Stimulated activated CD4-positive, alpha-beta T cell treated with anti-CD3 and anti-CD28 coated beads, Interleukin-1b, Interleukin-23, amount 100 ng/mL, for 4 hours (primary cell): ENCODE measurements at regions not wholly inside any gene's neighbourhood (a gene's known extent, or its start where the extent isn't known, plus 50 kb on each side); places are given as distances from the start of the nearest gene placed in this dataset.

Source experiments
- DNase-seq, 2 donors: peaks; one replicate each; pipeline ENCODE4 v3.0.0-alpha.2; 2020; ENCODE audit warnings: low read depth in 2 of 2

DNA sequence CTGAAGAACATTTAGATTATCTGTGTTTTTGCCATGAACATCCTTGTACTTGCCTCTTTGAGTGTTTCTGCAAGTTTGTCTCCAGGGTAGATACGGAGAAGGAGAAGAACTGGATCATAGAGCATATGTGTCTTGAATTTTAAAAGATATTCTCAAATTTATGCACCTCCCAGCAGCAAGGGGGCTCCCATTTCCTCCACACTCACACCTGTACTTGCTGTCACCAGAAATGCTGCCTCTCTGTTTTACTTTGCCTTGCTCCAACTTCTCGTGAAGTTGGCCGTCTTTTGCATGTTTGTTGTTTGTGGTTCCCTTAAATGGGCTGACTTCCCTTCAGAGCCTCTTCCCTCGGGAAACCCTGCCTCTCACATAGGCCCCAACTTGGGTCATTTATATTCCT, 171.0 kb downstream of the TFAP2C start:
- DNase-seq = no peak

DNA sequence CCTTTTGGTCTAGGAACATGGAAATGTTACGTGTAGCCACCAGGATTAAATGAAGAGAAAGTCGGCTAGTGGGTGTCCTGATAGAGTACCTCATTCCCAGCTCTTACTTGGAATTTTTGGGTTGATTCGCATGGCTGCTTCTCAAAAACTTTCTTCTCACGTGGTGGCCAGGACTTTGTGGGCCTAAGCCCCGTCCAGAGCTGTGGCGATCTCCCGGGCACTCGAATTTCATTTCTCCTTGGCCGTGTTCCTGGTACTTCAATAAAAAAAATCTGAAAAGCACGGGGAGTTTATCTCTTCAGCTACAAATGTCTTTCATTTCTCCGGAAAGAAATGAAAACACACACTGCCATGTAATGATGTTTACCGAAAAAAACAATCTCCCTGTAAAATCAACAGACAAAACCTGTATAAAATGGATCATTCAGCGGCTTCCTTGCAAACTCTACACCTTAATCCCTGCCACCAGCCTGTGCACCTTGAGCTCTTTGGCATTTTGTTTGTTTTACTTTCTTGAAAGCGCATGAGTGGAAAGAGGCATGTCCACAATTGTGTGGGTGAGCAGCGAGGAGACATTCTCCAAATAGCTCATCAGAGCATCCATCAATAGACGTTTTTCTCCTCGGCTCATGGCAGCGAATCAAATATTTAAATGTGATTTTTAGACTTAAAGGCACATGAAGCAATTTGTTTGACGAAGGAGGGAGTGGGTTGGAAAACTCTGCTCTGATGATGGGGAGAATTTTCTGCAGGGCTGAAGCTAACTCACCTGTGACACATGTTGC, 173.1 kb downstream of the TFAP2C start:
- no peak for DNase-seq

DNA sequence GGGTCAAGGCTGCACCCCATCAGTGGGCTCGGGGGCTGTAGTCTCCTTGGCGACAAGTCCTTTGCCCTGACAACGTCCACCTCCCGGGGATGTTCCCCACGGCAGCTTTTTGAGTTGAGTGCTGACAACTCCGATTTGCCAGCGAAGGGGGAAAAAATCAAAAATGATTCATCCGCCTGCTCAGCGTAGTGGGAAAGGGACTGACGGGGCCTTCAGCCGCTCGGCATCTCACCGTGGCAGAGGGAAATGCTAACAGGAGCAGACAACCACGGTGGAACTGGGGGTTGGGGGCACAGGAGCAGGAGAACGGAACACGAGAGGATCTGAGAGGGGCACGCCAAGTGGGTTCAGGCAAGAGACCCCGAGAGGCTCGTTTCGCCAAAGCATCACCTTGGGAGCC, 173.7 kb downstream of the TFAP2C start:
- DNase-seq = no peak

- DNase-seq = no peak
Observed at GRCh38 chr20:56805313-56805712, 176.2 kb downstream of the TFAP2C start.

DNA sequence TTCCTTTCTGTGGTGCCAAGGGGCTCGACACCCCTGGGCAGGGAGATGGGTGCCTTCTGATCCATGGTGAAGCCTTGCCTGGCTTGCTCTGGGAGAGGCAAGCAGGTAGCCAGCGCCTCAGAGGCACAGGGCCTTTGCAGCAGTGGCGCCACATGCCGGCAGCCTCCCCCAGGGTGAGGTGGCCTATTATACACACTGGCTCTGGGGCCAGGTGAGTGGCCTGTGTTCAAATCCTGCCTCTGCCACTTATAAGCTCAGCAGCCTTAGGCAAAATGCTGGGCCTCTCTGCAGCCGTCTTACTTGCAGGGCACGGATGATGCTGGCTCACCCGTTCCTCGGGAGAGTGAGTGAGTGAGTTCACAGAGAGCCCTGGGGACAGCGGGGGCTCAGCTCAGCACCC, 176.9 kb downstream of the TFAP2C start:
- no peak for DNase-seq

DNA sequence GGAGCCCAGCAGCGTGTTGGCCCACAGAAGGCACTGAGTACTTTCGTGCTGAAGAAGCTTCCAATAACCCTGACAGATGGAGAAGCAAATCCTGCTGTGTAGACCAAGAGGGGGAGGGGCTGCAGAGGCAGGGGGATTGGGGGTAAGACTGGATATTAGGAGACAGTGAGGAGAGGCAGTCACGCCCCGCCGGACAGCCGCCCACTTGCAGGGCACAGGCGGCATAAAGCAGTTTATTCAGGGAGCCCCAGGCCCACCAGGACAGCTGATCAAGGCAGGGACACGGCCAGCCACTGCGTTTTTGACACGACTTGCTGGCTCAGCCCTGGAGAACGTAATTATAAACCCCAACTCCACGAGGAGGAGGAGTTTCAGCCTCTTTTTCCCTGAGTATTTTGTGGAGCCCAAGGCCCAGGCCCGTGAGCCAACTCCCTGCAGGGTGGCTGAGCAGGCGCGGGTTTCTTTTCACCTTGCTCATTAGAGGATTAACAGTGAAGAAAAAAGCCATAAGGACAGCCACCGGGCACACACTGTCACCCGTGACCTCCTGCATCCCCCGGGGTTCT, 177.9 kb downstream of the TFAP2C start:
- DNase-seq = no peak

DNA sequence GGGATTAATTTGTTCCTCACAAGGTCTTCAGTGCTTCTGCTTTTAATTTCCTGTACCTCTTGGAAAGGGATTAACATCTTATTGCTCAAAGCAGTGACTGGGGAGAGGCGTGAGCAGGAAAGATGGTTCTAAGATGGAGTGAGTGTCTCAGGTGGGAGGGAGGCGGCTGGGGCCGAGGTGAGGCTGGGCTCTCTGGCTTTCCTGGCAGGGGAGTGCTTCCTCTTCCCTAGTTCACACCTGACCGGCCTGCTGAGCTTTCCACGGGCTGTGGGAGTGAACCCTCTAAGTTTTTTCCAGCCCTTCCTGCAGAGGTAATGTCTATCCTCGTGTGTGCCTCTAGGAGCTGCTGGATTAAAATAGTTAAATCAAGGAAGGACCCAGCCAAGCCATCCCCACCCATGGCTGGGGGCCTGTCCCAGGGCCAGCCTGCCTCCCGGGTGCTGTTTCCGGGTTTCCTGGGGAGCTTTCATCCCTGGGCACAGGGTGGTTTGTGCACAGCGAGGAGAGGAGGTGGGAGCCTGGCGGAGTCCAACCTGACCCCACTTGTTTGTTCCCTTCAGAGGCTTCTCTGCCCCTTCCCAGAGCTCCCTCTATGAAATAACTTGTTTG, 179.1 kb downstream of the TFAP2C start:
- no peak for DNase-seq

DNA sequence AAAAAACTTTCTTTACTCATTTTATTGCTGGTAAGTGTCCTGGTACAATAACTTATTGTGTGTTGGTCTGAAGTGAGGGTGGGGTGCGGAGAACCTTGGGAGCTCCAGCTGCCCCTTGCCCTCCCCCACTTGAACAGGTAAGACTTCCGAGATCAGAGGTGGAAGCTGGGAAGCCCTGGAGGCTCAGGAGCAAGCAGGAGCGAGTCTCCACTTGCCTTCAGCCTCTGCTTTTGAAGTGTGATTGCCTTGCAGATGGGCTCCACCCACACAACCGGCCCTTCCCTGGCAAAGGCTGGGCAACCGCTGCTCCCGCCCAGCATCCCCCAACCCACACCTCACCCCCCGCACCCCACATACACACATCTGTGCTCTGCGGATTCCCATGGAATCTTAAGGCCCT, 179.6 kb downstream of the TFAP2C start:
- DNase-seq = no peak

- DNase-seq = no peak
Observed at GRCh38 chr20:56809668-56810067, 180.6 kb downstream of the TFAP2C start.

- DNase-seq = no peak
Observed at GRCh38 chr20:56810141-56810540, 181.0 kb downstream of the TFAP2C start.

- DNase-seq = no peak
Observed at GRCh38 chr20:56815796-56816195, 186.7 kb downstream of the TFAP2C start.

DNA sequence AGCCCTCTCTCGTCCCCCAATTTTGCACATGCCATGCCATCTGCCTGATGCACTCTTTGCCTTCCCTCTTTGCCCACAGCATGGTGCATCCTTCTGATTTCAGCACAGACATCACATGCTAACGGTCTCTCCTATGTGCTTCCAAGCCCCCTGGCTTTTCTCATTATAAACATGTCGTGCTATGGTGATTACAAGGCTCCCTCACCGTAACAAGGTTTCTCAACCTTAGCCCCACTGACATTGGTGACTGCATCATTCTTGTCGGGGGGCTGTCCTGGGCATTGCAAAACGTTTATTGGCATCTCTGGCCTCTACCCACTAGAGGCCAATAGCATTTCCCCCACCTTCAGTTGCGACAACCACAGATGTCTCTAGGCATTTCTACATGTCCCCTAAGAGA, 187.2 kb downstream of the TFAP2C start:
- DNase-seq = no peak

- no peak for DNase-seq
Observed at GRCh38 chr20:56817780-56818675, 188.9 kb downstream of the TFAP2C start.

DNA sequence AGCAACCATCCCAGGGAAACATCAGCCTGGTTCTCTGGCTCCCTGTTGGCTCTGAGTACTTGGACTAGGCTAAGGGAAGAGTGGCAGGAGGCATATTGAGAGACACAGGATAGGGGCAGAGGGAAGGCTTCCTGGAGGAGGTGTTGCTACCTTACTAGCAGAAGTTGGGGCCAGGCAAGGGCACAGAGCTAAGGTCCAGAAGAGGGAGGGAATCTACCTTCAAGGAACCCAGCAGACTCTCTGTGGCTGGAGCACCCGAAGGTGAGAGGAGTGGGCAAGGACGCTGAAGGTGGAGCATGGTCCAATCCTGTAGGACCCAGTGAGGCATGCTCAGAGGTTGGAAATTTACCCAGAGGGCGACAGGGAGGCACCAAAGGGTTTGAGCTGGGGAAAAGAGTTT, 191.9 kb downstream of the TFAP2C start:
- DNase-seq = no peak

DNA sequence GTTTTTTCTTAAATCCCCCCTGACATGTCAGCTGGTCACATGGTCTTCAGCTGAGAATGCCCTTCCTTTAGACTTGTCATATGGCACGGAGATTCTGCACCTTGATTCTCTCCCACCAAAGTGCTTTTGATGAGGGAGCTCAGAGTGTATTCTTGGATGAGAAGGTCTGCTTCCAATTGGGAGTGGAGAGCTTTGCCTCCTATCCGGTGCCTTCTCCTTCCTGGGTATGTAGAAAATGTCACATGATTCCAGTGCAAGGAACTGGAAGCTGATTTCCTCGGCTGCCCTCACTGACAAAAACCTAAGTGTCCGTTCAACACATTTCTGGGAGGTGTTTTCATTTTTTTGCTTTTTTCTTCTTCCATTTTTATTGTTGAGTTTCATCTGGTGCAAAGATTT, 197.2 kb downstream of the TFAP2C start:
- DNase-seq = no peak

DNA sequence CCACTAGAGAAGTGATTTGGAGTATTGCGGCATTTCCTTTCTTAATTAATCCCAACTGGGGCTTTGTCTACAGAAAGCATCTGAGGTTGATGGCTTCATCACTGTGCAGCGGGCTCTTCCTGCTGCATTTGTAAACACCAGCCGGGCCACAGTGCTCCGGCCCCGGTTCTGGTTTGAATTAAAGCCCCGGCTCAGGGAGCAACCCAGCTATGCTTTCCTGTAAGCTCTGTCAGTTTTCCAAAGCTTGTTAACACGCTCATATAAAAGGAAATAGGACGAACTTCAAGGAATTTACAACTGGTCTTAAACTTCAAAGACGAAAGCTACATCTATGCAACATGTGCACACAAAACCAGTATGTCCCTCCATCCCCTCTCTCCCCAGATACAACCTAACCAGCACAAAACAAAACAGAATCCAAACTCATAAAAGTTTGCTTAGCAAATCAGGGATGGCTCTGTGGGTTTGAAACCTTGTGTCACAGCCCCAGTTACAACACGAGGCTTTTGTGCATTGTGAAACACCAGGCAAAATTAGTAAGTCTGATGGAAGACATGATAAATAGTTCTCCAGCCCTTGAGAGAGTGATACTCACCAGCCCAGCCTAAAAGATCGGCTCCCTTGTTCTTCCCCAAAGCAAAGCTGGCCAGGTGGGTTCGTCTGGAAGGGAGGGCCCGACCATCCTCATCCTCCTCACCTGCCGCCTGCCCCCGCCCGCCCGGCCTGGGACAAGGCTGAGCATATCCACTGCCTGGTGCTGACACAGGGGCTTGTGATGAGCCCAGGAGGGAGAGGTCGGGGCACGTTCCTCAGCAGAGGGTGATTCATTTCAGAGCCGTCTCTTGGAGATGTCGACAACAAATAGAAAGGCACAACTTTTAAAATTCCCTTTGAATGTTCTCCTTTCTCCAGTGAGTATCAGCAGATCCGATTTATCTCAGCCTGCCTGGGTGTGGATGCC, 197.9 kb downstream of the TFAP2C start:
- DNase-seq = no peak

DNA sequence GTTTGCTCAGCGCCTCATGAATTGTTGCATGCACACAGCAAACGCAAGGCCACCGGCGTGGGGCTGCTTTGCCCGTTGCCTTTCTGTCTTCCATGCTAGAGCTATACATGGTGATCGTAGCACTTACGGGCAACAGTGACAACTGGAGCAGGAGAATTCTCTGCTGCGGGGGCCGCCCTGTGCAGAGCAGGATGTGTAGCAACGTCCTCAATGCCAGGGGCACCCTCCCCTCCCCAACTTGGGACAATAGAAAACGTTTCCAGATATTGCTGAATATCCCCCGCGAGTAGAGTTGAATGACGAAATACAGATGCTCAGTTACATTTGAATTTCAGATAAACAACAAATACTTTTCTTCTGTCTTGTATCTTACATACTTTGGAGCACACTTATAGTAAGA, 198.7 kb downstream of the TFAP2C start:
- DNase-seq = no peak

DNA sequence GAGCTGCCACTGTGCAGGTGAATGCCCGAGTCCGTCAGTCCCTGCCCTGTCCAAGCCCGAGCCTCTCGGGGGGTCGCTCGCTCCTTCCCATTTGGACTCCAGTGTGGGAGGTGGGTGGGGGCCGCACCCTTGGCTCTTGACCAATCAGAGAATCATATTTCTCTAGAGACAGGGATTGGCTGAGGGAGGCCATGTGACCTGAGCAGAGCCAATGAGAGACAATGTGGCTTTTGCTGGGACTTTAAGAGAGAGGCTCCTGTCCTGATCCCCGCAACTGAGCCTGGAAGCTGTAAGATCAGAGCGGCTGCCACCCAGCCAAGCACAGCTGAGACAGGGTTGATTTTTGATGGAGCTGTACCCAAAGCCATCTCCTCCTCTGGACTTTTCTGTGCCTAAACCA, 199.3 kb downstream of the TFAP2C start:
- DNase-seq = no peak

DNA sequence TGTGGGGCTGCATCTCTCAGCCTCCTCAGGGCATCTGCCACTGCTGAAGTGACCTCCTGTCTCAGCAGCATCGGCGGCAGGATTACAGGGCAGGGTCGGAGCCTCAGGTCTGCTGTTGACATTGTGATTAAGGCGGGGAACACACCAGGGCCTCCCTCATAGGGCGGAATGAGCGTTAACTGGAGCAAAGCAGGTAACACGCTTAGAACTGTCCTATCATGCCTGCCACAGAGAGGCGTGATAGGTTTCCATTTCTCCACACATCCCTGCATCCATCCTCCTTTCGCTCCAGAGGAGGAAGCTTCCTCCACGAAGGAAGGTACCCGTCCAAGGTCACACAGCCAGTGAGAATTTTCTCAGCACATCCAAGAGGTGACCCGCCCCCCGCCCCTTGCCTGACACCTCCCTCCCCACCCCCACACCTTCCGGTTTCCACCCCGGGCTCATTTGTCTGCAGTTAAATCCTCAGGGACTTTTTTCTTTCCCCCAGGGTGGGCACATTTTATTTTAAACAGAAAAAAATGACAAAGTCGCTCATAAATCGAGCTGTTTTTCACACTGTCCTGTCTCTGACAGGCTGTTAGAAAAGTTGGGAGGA, 200.8 kb downstream of the TFAP2C start:
- no peak for DNase-seq

DNA sequence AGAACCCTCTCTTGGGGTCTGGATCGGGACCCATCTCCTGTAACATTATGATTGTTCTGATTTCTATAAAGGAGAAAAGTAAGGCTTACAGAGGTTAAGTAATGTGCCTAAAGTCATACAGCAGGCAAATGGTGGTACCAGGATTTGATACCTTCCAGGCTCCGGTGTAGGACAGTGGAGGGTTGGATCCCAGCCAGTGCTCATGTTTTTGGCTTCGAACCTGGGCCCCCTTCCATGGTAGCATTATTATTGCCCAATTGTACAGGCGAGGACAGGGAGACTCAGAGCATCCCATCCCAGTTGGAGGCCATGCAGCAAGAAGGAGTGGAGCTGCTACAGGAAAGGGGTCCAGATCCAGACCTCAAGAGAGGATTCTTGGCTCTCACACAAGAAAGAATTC, 202.7 kb downstream of the TFAP2C start:
- DNase-seq = no peak

- no peak for DNase-seq
Observed at GRCh38 chr20:56833427-56833826, 204.3 kb downstream of the TFAP2C start.
